OCI-LY3 (cell line): ENCODE measurements at regions not wholly inside any gene's neighbourhood (a gene's known extent, or its start where the extent isn't known, plus 50 kb on each side); places are given as distances from the start of the nearest gene placed in this dataset.

Experiments used
- H2AFZ ChIP-seq: fragments of 200-600, 300-600 bp; shearing (Covaris generic); 2 replicates; pipeline ENCODE4 v1.6.0; 2014; ENCODE audit warnings: antibody characterized with exemption, low read depth, low read length
- H3K27ac ChIP-seq: fragments of 200-600, 300-600 bp; sonication (generic); 2 replicates; pipeline ENCODE4 v1.5.1; 2014; ENCODE audit warnings: mild to moderate bottlenecking, low read length, moderate library complexity, mixed read lengths
- H3K27me3 ChIP-seq: fragments of 200-600, 300-600 bp; sonication (generic); 2 replicates; pipeline ENCODE4 v1.6.1; 2014; ENCODE audit warnings: low read depth, low read length, mixed read lengths
- H3K36me3 ChIP-seq: fragments of 200-600, 300-600 bp; sonication (generic); replicated peaks from 2 replicates; pipeline ENCODE3; 2014; ENCODE audit warnings: low read depth, low read length, mixed read lengths
- H3K4me1 ChIP-seq: fragments of 300-600, 200-600 bp; sonication (generic); 2 replicates; pipeline ENCODE4 v1.6.1; 2014; ENCODE audit warnings: low read length, mixed read lengths
- H3K4me2 ChIP-seq: fragments of 200-600, 300-600 bp; sonication (generic); 2 replicates; pipeline ENCODE4 v1.6.1; 2014; ENCODE audit warnings: low read length, mixed read lengths
- H3K4me3 ChIP-seq: fragments of 300-600, 200-600 bp; sonication (generic); 2 replicates; pipeline ENCODE4 v1.5.1; 2014; ENCODE audit warnings: antibody characterized with exemption, mild to moderate bottlenecking, low read length, moderate library complexity
- H3K79me2 ChIP-seq: fragments of 300-600, 200-600 bp; shearing (Covaris generic); 2 replicates; pipeline ENCODE4 v1.6.1; 2014; ENCODE audit warnings: mild to moderate bottlenecking, low read length, mixed read lengths
- H3K9ac ChIP-seq: fragments of 300-600, 200-600 bp; shearing (Covaris generic); 2 replicates; pipeline ENCODE4 v1.6.0; 2014; ENCODE audit warnings: mild to moderate bottlenecking, low read length, moderate library complexity
- H3K9me3 ChIP-seq: fragments of 200-600, 300-600 bp; shearing (Covaris generic); 2 replicates; pipeline ENCODE4 v1.6.1; 2014; ENCODE audit warnings: low read length, mixed read lengths; ENCODE audit not compliant: insufficient read depth
- H4K20me1 ChIP-seq: fragments of 200-600, 300-600 bp; sonication (generic); 2 replicates; pipeline ENCODE4 v1.6.1; 2016; ENCODE audit warnings: low read length, mixed read lengths; ENCODE audit not compliant: insufficient read depth
- EZH2phosphoT487 ChIP-seq: fragments of 200-600 bp; shearing (Covaris generic); IDR thresholded peaks from 2 replicates; pipeline ENCODE4 v1.6.1; 2018; ENCODE audit warnings: antibody characterized with exemption, mixed run types, low read depth
- TF ChIP-seq, protein P1 (sequence below): fragments of 200-600, 300-600 bp; sonication (generic); IDR thresholded peaks from 2 replicates; pipeline ENCODE4 v1.5.1; 2014; ENCODE audit warnings: antibody characterized with exemption, low read length, low read depth

DNA sequence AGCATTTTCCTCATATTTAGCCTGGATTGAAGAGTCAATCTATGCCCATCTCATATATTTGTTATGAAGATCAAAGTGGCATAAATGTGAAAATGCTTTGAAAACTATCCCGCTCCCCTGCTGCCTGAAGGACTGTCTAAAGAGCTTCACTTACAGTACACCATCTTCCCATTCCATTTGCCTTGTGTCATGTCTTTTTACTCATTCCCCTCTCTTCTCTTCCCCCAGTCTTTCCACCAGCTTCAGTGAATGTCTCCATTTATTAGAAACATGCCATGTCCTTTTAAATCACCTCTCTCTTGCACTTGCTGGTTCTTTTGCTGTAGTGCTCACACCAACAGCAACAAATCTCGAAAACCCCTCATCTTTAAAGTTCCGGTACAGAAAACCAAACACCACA is 192.7 kb upstream of the SGCD start:
- no peak for TF ChIP-seq EZH2phosphoT487
- TF ChIP-seq, protein P1, sequence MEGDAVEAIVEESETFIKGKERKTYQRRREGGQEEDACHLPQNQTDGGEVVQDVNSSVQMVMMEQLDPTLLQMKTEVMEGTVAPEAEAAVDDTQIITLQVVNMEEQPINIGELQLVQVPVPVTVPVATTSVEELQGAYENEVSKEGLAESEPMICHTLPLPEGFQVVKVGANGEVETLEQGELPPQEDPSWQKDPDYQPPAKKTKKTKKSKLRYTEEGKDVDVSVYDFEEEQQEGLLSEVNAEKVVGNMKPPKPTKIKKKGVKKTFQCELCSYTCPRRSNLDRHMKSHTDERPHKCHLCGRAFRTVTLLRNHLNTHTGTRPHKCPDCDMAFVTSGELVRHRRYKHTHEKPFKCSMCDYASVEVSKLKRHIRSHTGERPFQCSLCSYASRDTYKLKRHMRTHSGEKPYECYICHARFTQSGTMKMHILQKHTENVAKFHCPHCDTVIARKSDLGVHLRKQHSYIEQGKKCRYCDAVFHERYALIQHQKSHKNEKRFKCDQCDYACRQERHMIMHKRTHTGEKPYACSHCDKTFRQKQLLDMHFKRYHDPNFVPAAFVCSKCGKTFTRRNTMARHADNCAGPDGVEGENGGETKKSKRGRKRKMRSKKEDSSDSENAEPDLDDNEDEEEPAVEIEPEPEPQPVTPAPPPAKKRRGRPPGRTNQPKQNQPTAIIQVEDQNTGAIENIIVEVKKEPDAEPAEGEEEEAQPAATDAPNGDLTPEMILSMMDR: no peak
- Histone ChIP-seq H3K4me2 (no peak overlapping the region), H3K36me3 (no peaks in the 10 kb centered on the region), H3K79me2 (no peaks in the 10 kb centered on the region), H3K27ac (no peak overlapping the region), H2AFZ (no peak overlapping the region), H3K4me3 (no peak overlapping the region), H3K9me3 (no peaks in the 10 kb centered on the region), H3K9ac (no peak overlapping the region), H4K20me1 (no peaks in the 10 kb centered on the region), H3K4me1 (no peaks in the 10 kb centered on the region), H3K27me3 (no peaks in the 10 kb centered on the region)

GRCh38 chr5:156135531-156135930 is 191.4 kb upstream of the SGCD start:
- Histone ChIP-seq H3K27me3 (no peaks in the 10 kb centered on the region), H3K9ac (no peak overlapping the region), H3K36me3 (no peaks in the 10 kb centered on the region), H3K9me3 (no peaks in the 10 kb centered on the region), H2AFZ (no peak overlapping the region), H4K20me1 (no peaks in the 10 kb centered on the region), H3K4me3 (no peak overlapping the region), H3K79me2 (no peaks in the 10 kb centered on the region), H3K4me1 (no peaks in the 10 kb centered on the region), H3K27ac (no peak overlapping the region), H3K4me2 (no peak overlapping the region)
- no peak for TF ChIP-seq EZH2phosphoT487
- TF ChIP-seq, protein P1: no peak

- Histone ChIP-seq H3K4me3 (no peak overlapping the region), H4K20me1 (no peaks in the 10 kb centered on the region), H2AFZ (no peak overlapping the region), H3K36me3 (no peaks in the 10 kb centered on the region), H3K27me3 (no peaks in the 10 kb centered on the region), H3K4me2 (no peak overlapping the region), H3K4me1 (no peaks in the 10 kb centered on the region), H3K9me3 (no peaks in the 10 kb centered on the region), H3K27ac (no peak overlapping the region), H3K79me2 (no peaks in the 10 kb centered on the region), H3K9ac (no peak overlapping the region)
- TF ChIP-seq, protein P1: no peak
- TF ChIP-seq EZH2phosphoT487: no peak
Observed at GRCh38 chr5:156137071-156137869, 189.7 kb upstream of the SGCD start.

- Histone ChIP-seq H3K36me3 (no peaks in the 10 kb centered on the region), H4K20me1 (no peaks in the 10 kb centered on the region), H3K4me2 (no peak overlapping the region), H3K27me3 (no peaks in the 10 kb centered on the region), H3K4me3 (no peak overlapping the region), H3K4me1 (no peaks in the 10 kb centered on the region), H3K9me3 (no peaks in the 10 kb centered on the region), H2AFZ (no peak overlapping the region), H3K27ac (no peak overlapping the region), H3K9ac (no peak overlapping the region), H3K79me2 (no peaks in the 10 kb centered on the region)
- TF ChIP-seq EZH2phosphoT487: no peak
- TF ChIP-seq, protein P1: no peak
Observed at GRCh38 chr5:156142867-156143266, 184.1 kb upstream of the SGCD start.
